HG03060 (cell line): ENCODE measurements at regions not wholly inside any gene's neighbourhood (a gene's known extent, or its start where the extent isn't known, plus 50 kb on each side); places are given as distances from the start of the nearest gene placed in this dataset.

ENCODE experiments used
- ATAC-seq: cut with Tn5 transposase; IDR thresholded peaks from one replicate; pipeline ENCODE4 v1.9.1; 2021; ENCODE audit warnings: low read depth, moderate number of reproducible peaks; ENCODE audit not compliant: unreplicated experiment

DNA sequence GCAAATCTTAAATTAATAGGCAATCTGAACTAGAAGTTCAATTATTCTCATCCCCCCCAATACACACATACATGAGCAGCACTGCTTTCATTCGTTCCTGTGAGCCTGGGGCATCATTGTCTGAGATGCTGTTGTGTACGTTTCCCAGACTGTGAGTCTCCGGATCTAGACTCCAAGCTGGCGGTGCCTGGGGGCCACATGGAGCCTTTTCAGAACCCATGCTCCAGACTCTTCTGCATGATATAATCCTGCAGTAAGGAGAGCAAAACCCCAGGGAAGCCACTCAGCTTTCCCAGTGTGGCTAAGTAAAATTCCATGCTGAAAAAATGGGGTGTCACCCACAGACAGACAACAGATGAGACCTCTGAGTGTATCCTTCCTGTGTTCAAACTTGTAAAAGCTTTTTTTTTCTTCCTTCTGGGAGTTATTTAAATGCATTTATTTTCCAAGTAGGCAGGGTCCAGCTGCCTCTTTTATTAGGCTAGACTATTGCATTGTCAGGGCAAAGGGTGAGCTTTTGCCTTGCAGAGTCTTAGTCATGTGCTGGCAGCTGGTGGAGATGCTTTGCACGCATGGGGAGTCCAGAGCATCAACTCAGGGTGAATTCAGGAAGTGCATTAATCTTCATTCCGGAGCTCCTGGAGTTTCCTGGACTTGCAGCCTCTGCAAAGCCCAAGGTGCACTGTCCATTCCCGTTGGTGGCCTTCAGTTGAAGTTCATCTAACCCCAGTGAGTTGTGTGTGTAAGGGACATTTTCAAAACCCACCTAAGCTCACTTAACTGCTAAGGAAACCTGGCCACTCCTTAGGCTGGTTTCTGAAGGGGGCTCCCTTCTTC, 185.7 kb upstream of the ADO start:
- peak; percentile 32 for ATAC-seq

DNA sequence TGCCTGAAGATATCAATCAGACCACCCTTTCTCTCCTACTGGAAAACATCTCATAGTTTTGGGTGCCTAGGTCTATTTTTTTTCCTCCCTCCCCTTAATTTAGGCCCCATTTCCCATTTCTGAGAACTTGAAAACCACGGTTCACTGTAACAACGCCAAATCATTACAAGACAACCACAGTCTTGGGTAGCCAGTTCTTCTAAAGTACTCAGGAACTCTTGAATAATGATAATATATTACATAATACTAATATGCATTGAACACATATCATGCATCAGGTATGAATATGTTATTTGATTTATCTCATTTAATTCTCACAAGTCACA, 185.1 kb upstream of the ADO start:
- ATAC-seq, result no peak

DNA sequence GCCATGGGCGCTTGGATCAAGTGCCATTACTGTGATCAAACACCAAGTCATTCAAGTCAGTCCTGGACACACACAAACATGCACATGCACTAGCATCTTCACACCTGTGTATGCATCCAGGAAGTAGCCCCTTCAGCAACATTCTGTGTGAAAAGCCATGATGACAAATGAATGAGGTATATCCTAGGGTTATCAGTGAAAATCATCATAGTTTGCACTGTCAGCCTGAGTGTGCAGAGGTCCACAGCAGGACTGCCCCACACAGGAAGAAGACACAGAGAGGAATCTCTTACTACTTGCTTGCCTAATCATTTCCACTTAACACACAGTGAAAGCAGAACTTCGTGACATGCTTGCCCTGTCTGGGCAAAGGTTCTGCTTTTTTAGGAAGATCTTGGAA, 184.0 kb upstream of the ADO start:
- no peak for ATAC-seq

DNA sequence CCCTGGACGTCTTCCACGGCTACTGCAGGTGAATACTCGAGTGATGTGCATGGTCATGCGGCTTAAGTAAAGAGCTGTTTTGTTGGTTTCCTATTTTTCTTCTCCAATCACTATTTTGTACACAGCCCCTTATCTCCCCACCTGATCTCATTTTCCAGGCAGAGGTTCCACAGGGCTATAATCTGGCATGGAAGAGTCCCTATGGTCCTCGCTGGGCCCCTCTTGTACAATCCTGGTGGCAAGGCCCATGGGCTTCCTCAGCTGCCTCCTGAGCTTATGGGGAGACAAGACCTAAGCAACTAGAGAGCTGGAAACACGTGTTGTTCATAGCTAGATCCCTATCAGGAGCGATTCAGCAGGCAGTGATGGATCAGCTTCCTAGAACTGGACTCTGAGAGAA, 181.3 kb upstream of the ADO start:
- no peak for ATAC-seq

DNA sequence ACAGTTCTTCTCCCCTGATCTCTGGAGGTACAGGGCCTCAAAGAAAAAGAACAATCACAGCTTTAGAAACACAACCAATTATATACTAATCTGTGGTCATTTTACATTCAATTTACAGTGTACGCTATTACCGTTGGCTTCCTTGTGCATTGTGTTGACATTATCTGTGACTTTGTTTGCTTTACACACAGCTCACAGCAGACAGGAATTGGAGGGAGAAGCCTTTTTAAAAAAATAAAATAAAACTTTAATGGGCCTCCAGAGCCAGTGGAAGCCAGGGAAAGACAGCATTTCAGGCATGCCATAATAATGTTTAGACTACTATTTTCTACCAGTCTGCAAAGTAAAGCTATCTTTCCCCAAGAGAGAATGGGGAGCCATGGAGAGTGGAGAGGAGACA, 179.0 kb upstream of the ADO start:
- no peak for ATAC-seq

DNA sequence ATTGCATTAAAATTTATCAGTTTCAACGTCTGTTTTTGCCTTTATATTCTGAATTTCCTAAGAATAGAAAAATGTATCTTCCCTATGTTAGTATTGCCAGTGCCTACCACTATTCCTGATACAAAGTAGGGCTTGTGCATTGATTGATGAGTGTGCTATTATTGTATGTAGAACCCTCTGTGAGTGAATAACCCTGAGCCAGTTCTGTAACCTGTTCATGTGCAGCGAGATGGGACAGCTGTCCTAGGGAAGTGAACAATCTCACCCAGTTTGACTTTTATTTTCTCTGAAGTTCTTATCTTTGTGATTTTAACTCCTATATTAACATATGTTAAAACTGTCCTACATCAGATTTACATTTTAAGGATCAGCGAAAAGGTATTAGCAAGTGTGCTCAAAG, 178.4 kb upstream of the ADO start:
- no peak for ATAC-seq

DNA sequence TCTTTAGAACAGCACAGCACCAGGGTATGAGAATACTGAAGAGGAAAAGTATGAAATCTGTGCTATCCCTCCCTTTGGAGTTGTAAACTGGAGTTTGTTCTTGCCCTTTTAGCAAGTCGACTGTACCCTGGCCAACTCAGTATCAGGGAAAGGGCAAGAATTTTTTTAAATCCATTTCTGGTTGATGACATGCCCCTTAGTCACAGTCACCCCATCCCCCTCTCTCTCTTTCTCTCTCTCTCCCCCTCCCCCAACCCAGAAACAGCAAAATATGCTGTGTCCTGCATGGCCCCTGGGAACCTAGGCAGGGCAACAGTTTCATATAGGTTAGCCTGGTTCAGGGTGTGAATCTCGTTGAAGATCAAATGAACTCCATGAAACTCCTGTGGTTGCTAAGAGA, 177.7 kb upstream of the ADO start:
- ATAC-seq, result no peak

DNA sequence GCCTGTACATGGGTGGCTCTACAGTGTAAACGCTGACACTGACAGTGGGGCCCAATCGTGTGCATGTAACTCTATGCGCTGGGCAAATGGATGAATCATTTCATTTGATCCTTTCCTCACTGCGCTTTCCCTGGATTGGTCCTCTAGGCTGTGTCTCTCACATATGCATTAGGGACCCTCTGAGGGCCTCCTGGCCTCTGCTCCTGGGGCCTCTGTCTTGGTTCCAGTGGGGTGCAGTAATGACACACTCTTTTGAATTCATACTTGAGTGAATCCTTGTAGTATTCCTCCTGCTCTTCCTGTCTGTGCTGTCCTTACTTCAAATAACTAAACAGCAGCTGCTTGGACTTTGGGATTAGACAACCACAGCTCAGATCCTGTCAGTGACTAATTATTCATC, 176.5 kb upstream of the ADO start:
- no peak for ATAC-seq

DNA sequence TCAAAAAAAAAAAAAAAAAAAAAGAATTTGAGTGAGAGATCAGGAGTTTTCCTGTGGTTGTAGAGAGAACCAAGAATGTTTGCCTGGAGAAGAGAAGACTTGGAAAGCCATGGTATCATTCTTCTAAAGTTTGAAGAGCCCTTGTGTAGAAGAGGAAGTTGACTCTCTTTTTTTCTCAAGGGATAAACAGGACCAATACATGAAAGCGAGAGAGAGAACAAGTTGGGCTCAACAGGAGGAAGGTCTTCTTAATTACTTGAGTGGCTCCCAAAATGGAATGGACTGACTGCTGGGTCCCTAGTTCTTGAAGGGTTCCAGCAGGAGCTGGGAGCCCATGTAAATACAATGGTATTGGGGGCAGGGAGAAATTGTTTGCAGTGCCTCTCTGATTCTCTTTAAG, 173.3 kb upstream of the ADO start:
- ATAC-seq, result no peak

DNA sequence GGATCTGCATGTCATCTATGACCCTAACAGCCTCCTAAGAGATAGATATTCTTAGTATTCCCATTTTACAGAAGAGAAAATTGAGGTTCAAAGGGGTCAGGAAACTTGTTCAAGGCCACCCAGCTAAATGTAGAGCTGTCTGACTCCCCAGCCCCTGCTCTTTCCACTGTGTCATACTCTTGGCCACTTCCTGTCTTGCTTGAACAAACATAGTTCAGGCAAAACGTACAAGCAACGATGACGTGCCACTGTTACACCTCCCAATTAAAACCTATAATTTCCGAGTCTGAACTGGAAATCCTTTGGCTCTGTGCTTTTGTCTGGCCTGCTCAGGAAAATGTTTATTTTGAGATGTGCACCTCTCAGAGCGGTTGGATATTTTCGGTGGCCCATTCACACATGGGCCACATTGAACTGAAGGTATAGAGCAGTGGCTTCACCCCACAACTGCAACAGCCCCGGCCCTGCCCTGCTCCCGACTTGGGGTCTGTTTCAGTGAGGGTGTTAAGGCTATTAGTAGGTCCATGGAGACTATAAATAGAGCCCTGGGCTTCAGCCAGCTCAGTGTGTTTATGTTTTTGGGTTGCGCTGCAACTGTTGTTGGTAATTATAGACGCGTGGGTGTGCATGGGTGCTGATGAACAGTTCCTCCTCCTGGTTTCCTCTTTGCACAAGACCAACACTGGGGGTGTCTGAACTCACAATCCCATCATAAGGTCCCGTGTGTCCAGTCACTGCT, 172.3 kb upstream of the ADO start:
- ATAC-seq, result peak; percentile 56

DNA sequence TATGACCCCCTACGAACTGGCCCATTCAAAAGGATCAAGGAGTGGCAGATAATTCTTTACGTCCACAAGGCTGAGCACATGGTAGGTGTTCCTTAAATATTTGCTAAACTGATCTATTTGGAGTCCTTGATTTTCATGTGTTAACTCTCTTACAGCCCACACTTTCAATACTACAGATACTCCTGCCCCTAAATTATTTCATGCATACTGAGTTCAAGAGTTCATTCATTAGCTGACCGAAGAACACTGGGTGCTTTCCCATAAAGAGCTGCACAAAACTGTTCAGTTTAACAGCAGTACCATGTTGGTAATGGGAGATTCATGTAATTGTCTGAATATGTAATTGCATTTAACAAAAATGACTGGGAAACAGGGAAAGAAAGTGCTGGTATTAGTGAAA, 170.5 kb upstream of the ADO start:
- ATAC-seq, result no peak

DNA sequence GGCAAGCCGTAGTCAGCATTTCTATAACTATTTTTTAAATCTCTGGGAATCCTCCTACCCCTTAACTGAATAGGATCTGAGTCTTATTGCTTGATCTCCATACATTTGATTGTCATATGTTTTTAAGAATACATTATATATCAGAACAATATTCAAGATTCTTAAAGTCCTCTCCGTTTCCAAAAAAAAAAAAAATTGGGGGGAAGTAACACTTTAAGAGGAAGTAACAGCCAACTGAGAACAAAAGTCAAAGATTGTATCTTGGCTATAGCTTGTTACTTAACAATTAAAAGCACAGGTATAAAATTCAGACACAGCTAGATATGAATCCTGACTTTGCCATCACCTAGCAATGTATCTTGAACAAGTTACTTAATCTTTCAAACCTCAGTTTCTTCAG, 169.9 kb upstream of the ADO start:
- no peak for ATAC-seq

DNA sequence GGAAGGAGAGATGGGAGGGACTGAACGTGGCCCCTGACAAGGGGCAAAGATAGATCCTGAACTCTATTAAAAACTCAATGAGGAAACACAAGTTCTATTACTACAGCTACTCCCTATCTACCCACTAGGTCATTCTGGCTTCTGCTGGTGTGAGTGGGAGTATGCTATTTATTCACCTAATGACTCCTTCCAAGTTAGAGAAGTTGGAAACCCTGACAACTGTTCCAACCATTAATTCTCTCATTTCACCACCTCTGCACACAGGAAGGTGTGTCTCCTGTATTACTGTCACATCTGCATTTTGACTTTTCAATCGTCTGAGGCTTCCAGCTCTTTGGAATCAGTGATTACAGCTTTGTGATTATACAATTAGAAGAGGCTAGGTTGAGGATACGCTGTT, 169.4 kb upstream of the ADO start:
- no peak for ATAC-seq

DNA sequence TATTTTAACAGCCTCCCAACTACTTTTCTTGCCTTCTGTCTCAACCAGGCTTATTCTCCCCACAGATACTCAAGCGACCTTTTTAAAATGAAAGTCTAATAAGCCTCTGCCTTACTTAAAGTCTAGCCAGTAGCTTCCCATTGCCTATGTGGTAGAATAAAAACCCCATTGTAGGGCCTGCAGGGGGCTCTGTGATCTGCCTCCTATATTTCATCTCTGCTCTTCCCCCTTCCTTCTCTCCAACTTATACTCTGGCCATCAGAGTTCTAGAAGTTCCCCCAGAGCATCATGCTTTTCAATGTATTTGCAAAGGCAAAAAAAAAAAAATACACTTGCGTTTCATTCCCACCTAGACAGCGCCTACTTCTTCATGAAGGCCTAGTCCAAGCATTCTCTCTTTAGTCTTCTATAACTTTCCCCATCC, 167.7 kb upstream of the ADO start:
- ATAC-seq, result no peak

DNA sequence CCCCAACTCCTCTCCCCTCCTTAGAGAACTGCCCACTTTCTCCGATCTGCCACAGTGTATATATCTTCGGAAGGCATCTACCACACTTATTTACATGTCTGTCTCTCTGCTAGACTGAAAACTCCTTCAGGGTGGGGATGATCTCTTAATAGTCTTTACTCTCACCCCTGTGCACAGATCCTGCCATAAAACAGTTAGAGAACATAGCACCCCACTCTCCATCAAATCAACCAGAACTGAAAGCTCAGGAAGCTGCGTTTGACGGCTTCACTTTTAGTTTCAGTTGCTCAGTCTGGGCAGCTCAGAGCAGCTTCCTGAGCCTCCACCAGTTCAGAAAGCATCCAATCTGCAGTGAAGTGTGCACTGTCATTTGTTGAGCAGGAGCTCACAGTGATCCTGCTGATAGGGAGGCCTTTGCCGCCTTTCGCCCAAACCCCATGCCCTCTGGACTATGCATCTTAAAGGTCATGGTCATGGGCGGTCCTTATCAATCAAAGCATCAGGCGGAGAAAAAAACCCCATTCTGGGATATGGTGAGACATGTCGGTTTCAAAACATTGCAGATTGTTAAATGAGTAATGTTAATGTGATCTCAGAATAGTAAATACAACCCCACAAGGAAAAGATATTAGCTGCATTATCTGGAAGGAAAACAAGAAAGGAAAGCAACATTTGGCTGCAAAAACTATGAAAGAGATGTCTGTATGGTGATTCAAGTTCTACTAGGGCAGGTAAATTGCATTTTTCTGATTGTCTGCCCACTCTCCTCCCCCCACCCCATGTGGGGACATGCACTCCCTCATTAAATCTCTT, 167.1 kb upstream of the ADO start:
- ATAC-seq, result peak; percentile 49

DNA sequence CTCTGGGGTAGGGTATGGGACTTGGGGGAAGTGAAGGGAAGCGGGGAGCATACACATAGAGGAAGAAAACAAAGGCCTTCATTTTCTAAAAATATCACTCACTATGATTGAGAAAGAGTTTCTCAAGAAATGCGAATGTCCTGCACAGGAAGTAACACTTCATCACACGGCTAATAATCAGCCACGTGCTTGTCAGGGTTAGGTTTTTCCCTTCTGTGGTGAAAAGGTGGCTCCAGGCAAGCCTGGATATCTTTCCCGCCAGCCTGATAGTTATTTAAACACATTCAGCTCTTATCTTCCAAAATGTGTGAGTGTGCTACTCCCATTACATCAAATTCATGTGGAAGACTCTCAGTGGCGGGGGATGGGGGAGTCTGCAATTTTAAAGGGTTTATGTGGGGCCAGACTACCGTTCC, 166.4 kb upstream of the ADO start:
- peak; percentile 19 for ATAC-seq

DNA sequence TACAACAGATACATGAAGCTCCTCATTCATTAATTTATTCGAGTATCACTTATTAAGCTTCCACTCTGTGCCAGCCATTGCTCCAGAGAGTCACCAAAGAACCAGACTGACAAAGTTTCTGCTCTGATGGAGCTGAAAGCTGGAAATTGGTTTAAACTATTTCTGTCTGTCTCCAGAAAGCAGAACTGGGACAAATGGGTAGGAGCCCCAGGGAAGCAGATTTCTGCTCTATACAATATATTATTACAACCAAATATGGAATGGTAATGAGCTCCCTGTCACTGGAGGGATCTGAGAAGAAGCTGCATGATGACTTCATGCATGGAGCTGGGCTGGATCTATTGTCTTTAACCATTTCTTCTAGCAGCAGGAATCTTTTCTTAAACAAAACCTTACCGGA, 165.4 kb upstream of the ADO start:
- ATAC-seq, result no peak

DNA sequence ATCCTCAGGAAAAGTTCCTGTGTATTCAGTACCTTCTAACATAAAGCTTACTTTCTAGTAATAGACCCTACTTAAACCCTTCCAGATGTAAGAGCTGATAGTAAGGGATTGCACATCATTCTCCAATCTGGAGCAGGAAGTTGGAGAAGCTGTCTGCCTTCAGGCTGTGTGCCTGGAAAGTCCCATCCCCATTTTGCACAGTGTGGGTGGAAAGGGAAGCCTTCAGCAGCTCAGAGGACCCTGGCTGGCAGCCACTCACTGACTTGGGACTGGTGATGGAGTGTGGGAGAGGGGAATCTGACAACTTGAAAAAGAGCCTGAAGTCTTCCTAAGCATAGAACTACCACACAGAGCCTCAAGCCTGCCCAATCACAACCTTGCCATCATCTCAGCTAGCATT, 164.1 kb upstream of the ADO start:
- ATAC-seq, result no peak

DNA sequence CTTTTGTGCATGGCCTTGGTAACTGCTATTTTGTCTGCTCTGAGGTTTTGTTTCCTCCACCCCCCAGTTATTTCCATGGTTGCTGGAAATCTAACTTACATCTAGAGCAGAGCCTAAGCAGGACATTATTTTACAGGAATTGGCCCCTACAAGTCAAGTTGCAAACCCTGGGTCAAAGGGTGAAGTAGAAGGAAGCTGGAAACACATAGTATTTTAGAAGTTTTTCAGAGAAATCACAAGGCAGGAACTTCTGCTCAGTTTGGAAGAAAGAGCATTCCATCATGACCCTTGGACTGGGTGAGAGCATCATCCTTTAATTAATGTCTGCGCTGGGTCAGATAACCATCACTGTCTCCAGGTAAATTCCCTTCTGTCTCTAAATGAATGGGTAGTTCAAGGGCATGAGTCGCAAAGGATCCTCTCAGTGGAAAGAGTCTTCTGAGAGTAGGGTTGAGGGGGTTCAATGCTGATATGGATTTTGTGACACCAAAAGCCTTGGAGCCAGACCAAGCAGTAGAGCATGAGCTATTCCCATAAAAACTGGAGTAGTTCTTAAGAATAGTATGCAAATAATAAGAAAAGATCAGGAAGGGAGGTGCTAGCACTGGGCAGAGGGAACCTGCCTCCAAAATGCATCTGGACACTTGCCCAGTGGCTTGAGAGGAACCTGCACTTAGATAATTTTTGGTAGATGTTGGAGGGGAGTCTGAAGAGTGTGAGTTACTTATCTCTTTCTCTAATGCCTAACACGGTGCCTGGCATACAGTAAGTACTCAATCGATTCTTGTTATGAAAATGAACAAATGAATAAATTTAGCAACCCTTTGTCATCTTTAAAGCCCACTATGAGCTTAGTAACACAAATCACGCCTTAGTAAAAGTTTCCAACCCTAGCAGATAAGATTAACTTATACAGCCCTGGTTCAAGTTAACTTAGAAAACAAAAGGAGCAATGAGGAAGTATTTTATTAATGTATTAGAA, 160.6 kb upstream of the ADO start:
- no peak for ATAC-seq

DNA sequence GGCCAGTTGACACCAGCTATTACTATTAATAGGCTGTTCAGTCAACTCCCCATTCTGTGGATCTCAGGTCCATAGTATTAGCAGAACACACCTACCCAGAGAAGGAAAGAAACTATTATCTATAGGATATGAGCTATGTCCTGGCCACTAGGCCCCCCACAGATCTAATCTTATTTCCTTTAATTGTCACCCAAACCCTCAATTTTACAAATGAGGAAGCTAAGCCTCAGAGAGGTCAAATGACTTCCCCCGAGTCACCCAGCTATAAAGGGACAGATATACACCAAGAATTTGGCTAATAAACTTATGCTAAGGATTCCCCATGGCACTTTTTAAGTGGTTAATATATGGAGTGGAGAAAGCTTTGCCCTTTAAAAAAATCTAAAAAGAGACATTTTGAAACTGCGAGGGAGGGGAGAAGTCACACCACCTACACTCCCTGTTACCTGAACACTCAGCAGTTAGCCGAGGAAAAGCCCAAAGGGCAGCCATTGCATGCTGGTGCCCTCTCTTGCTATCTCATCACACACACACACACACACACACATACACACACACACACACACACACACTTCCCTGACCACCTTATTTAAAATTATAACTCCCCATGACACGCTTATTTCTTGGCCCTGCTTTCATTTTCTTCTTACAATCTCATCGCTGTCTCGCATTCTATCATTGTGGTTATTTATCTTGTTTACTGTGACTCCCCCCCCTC, 157.0 kb upstream of the ADO start:
- no peak for ATAC-seq
